ENCODE measurements at regions not wholly inside any gene's neighbourhood (a gene's known extent, or its start where the extent isn't known, plus 50 kb on each side); places are given as distances from the start of the nearest gene placed in this dataset.

- no peak for TF ChIP-seq POLR2A (IDR thresholded peaks at IDR 0.05)
- TF ChIP-seq CTCF (IDR thresholded peaks at IDR 0.05): no peak
Measured at GRCh38 chr18:42534313-42534712, 579.3 kb downstream of the PIK3C3 start.
